ENCODE measurements at regions not wholly inside any gene's neighbourhood (a gene's known extent, or its start where the extent isn't known, plus 50 kb on each side); places are given as distances from the start of the nearest gene placed in this dataset.

DNA sequence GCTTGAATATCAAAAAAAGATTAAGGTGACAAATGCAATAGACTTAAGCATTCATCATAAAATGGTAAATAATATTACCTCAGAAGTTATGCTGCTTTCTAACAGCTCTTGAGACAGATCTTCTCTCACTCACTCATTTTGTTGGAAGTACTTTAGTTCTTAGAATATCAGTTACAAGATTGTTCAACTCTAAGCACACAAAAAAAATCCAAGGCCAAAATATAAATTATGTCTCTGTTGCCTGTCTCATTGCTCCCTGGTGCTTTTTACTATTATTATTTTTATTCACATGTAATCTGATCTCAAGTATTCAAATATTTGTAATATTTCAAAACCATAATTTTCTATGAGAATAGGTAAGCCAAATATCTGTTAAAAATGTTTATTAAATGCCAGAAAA is 259.4 kb upstream of the HSF2 start:
- no peak for DNase-seq (ENCODE audit: low spot score in 2 of 2)
- Histone ChIP-seq H3K36me3 (no peaks in the 10 kb centered on the region), H3K27ac (no peak overlapping the region), H3K4me3 (no peak overlapping the region), H3K27me3 (no peaks in the 10 kb centered on the region), H3K4me1 (no peaks in the 10 kb centered on the region), H3K9me3 (no peaks in the 10 kb centered on the region)
- TF ChIP-seq EP300 (IDR thresholded peaks at IDR 0.05) (no peak), POLR2AphosphoS5 (IDR thresholded peaks at IDR 0.05) (no peak)
- TF ChIP-seq, protein P1, sequence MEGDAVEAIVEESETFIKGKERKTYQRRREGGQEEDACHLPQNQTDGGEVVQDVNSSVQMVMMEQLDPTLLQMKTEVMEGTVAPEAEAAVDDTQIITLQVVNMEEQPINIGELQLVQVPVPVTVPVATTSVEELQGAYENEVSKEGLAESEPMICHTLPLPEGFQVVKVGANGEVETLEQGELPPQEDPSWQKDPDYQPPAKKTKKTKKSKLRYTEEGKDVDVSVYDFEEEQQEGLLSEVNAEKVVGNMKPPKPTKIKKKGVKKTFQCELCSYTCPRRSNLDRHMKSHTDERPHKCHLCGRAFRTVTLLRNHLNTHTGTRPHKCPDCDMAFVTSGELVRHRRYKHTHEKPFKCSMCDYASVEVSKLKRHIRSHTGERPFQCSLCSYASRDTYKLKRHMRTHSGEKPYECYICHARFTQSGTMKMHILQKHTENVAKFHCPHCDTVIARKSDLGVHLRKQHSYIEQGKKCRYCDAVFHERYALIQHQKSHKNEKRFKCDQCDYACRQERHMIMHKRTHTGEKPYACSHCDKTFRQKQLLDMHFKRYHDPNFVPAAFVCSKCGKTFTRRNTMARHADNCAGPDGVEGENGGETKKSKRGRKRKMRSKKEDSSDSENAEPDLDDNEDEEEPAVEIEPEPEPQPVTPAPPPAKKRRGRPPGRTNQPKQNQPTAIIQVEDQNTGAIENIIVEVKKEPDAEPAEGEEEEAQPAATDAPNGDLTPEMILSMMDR (IDR thresholded peaks at IDR 0.05) = no peak

DNA sequence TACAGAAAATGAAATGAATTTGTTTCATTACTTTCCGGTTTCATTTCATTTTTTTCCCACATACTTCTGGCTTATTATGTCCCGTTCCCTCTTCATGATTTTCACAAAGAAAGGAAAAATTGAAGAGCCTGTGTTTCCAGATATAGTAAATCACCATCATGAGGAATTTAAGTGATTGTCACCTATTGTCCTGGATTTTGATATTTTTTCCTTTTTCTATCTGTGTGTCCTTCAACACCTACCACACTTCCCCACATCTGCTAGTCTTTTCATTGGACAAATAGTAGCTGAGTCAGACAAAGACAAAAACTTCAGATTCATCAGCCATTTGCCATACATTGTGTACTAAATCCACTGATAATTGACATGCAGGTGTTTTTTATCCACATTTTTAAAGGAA is 258.2 kb upstream of the HSF2 start:
- no peaks in the 10 kb centered on the region for H3K36me3 ChIP-seq
- TF ChIP-seq EP300 (IDR thresholded peaks at IDR 0.05) (no peak), POLR2A (IDR thresholded peaks at IDR 0.05) (no peak), POLR2AphosphoS5 (IDR thresholded peaks at IDR 0.05) (no peak)
- TF ChIP-seq, protein P1 (IDR thresholded peaks at IDR 0.05) = no peak
- H3K4me1 ChIP-seq = no peaks in the 10 kb centered on the region
- no peaks in the 10 kb centered on the region for H3K27me3 ChIP-seq
- DNase-seq (ENCODE audit: low spot score in 2 of 2) = no peak
- WGBS = 82% methylated on average over 2 of the region's 2 CpGs
- H3K27ac ChIP-seq = no peak overlapping the region
- H3K4me3 ChIP-seq = no peak overlapping the region
- H3K9me3 ChIP-seq = no peaks in the 10 kb centered on the region

DNA sequence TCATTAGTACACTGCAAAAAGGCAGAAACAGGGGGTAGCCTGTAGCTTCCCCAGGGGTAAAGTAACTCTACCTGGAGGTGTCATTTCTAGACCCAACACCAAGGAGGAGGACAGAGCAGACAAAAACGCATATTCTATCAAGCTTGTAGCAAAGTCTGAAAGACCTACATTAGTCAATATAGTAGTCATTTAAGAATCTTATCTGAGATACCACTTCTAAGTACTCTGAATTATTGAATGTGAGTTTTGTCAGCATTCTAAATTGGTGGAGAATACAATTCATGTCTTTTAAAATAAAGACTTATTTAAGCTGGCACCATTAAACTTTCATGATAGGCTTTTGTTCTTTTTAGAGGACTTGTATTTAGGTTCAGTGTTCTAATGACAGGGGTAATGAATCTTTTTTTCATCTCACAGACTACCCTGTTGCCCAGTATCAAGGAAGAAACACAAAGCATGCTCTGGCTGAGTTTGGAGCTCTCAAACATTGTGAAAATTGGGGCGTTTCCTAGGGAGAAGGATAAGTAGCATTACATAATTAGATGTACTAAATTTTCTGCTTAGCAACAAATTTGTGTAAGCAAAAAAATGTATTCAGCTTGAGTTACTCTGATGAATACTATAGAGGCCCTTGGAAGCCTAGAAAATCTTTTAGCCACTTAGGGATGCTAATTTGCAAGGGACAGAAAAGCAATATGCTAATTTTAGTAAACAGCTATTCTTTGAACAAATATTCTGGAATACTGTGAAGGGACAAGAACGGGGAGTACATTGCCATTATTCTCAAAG is 255.4 kb upstream of the HSF2 start:
- Histone ChIP-seq H3K9me3 (no peaks in the 10 kb centered on the region), H3K4me1 (no peaks in the 10 kb centered on the region), H3K27me3 (no peaks in the 10 kb centered on the region), H3K4me3 (no peak overlapping the region), H3K36me3 (no peaks in the 10 kb centered on the region), H3K27ac (no peak overlapping the region)
- 66% methylated on average over 3 of the region's 3 CpGs for WGBS
- no peak for DNase-seq (ENCODE audit: low spot score in 2 of 2)
- TF ChIP-seq POLR2A (IDR thresholded peaks at IDR 0.05) (no peak), POLR2AphosphoS5 (IDR thresholded peaks at IDR 0.05) (no peak), EP300 (IDR thresholded peaks at IDR 0.05) (no peak)
- TF ChIP-seq, protein P1 (IDR thresholded peaks at IDR 0.05) = no peak

DNA sequence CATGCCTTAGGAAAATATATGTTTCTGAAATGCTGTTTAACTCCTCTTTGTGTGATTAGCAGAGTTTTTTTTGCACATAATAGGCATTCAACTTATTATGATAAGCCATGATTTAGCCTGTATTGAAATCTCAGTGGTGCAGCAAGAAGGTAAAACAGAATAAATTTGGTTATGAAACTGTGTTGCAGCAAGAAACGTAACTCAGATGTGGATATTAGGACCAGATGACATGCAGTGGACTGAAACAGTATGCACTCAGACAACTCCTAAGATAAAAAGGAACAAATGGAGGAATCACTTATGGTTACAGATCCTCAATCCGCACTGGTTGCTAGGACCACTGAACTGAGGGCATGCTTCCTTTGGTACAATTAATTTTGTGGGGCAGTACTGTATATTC is 254.2 kb upstream of the HSF2 start:
- Histone ChIP-seq H3K27ac (no peak overlapping the region), H3K27me3 (no peaks in the 10 kb centered on the region), H3K9me3 (no peaks in the 10 kb centered on the region), H3K36me3 (no peaks in the 10 kb centered on the region), H3K4me3 (no peak overlapping the region), H3K4me1 (no peaks in the 10 kb centered on the region)
- WGBS = 70% methylated on average over 2 of the region's 2 CpGs
- no peak for DNase-seq (ENCODE audit: low spot score in 2 of 2)
- TF ChIP-seq EP300 (IDR thresholded peaks at IDR 0.05) (no peak), POLR2A (IDR thresholded peaks at IDR 0.05) (no peak), POLR2AphosphoS5 (IDR thresholded peaks at IDR 0.05) (no peak)
- TF ChIP-seq, protein P1 (IDR thresholded peaks at IDR 0.05) = no peak

DNA sequence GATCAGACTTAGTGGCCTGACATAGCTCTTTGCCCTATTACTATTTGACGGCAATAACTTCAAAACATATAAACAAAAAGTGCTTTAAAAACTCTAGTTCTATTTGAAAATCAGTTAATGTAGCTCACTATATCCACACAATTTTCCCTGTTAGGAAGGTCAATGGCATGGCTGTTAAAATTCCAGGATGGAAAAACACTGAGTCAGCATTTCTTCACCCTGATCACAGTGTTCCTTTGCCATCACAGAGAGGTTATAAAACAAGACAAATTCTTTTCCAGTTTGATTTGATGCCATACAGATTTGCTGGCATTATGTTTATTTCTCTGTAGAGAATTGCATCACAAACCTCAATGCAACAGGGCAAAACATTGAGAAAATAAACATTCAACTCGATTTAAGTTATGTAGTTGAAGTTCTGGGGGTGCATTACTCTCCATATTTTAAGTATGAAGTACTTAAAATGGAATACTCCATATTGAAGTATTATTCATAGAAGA is 253.7 kb upstream of the HSF2 start:
- no peak overlapping the region for H3K4me3 ChIP-seq
- no peaks in the 10 kb centered on the region for H3K4me1 ChIP-seq
- TF ChIP-seq, protein P1 (IDR thresholded peaks at IDR 0.05) = no peak
- TF ChIP-seq POLR2A (IDR thresholded peaks at IDR 0.05) = no peak
- no peak for TF ChIP-seq EP300 (IDR thresholded peaks at IDR 0.05)
- TF ChIP-seq POLR2AphosphoS5 (IDR thresholded peaks at IDR 0.05) = no peak
- no peaks in the 10 kb centered on the region for H3K36me3 ChIP-seq
- 77% methylated on average over 2 of the region's 2 CpGs for WGBS
- H3K27ac ChIP-seq = no peak overlapping the region
- DNase-seq (ENCODE audit: low spot score in 2 of 2) = no peak
- H3K27me3 ChIP-seq = no peaks in the 10 kb centered on the region
- no peaks in the 10 kb centered on the region for H3K9me3 ChIP-seq

All from suprapubic skin (tissue), 4 donors.